Neural progenitor cell (in vitro differentiated cells): ENCODE measurements at regions not wholly inside any gene's neighbourhood (a gene's known extent, or its start where the extent isn't known, plus 50 kb on each side); places are given as distances from the start of the nearest gene placed in this dataset.

Experiments
- EZH2phosphoT487 ChIP-seq: fragments of 200-600 bp; sonication (generic); IDR thresholded peaks from 2 replicates; pipeline ENCODE4 v1.6.1; 2017; ENCODE audit warnings: antibody characterized with exemption
- TF ChIP-seq, protein P1 (sequence below): fragments of 200-600 bp; sonication (generic); IDR thresholded peaks from 2 replicates; pipeline ENCODE4 v1.5.1; 2017; ENCODE audit warnings: antibody characterized with exemption, mild to moderate bottlenecking

DNA sequence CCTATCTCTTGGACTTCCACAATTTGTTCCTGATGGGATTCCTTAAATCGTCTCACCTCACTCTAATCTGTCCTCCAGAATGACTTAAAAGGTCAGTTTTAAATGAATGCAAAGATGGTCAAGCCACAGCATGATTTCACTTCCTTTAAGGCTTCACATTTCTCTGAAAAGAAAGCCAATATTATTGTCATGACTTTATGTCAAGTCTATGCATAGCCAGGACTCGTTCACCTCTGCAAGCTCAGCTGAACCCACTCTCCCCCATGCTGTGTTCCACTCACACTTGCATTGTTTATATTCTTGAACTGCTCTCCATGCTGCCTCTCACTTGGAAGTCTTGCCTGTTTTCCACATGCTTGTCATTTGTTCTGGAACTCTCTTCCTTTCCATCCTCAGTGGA lies 298.4 kb upstream of the MMADHC start:
- TF ChIP-seq, protein P1, sequence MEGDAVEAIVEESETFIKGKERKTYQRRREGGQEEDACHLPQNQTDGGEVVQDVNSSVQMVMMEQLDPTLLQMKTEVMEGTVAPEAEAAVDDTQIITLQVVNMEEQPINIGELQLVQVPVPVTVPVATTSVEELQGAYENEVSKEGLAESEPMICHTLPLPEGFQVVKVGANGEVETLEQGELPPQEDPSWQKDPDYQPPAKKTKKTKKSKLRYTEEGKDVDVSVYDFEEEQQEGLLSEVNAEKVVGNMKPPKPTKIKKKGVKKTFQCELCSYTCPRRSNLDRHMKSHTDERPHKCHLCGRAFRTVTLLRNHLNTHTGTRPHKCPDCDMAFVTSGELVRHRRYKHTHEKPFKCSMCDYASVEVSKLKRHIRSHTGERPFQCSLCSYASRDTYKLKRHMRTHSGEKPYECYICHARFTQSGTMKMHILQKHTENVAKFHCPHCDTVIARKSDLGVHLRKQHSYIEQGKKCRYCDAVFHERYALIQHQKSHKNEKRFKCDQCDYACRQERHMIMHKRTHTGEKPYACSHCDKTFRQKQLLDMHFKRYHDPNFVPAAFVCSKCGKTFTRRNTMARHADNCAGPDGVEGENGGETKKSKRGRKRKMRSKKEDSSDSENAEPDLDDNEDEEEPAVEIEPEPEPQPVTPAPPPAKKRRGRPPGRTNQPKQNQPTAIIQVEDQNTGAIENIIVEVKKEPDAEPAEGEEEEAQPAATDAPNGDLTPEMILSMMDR = no peak
- no peak for TF ChIP-seq EZH2phosphoT487
